ENCODE measurements at regions not wholly inside any gene's neighbourhood (a gene's known extent, or its start where the extent isn't known, plus 50 kb on each side); places are given as distances from the start of the nearest gene placed in this dataset.

DNA sequence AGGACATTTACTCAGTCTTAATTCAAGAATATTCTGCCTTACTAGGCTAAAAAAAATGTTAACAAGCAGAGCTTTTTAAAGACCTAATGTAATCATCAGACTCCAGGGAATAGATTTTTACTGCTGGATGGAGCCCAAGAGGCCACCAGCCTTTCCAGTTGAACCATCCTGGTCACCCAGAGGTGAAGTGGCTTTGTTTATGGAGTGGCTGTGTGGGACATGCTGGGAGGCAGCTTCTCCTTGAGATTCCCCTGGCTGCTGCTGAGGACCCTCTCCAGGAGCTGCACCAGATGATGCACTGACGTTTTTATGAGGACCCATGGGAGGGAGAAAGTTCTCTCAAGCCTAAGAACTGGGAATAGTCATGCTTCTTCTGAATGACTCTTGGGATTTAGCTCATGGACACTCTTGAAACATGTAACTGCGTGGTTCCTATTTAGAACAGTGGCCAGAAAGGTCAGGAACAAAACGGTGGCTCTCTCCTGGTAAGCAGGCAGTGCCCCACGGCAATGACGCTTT lies 205.9 kb upstream of the MIR17HG start:
- DNase-seq: no peak

GRCh38 chr13:91142572-91142971 lies 204.9 kb upstream of the MIR17HG start:
- DNase-seq: no peak

DNA sequence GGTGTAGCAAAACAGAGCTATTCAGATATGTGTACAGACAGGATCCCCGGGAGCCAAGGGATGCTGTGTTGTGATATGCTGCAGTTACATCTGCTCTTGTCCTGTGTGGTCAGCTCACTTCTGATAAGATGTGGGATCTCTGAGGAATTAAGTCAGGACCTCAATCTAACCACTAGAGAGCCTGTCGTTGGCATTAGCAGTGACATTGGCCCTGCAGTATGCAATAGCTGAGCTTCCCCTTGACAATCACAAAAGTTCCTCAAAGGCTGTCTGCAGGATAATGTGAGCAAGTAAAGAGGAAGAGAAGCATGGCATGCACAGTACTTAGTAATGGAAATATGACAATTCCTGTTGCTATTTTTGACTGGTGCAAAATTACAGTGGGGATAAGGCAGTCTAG lies 203.4 kb upstream of the MIR17HG start:
- DNase-seq: no peak

GRCh38 chr13:91144486-91144885 lies 203.0 kb upstream of the MIR17HG start:
- DNase-seq: no peak

GRCh38 chr13:91145571-91146205 lies 201.8 kb upstream of the MIR17HG start:
- DNase-seq: no peak

- DNase-seq: no peak
Observed at GRCh38 chr13:91146601-91147000, 200.9 kb upstream of the MIR17HG start.

- no peak for DNase-seq
Observed at GRCh38 chr13:91148098-91148497, 199.4 kb upstream of the MIR17HG start.

DNA sequence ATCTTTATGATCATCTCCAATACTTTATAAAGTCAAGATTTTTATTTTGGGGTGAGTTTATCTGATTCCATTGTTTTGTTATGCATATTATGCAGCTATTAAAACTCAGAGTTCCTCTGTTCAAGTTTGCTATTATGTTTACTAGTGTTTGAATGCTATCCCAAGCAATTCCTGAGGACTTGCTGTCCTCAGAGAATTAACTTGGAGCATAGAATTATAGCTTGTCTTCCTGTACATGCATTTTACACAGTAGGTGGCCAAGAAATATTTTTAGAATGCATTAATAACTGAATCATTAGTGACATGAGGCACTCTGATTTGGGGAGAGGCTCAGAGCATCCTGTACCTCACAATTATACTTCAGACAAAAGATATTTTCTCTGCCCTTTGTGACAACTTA lies 195.6 kb upstream of the MIR17HG start:
- no peak for DNase-seq

DNA sequence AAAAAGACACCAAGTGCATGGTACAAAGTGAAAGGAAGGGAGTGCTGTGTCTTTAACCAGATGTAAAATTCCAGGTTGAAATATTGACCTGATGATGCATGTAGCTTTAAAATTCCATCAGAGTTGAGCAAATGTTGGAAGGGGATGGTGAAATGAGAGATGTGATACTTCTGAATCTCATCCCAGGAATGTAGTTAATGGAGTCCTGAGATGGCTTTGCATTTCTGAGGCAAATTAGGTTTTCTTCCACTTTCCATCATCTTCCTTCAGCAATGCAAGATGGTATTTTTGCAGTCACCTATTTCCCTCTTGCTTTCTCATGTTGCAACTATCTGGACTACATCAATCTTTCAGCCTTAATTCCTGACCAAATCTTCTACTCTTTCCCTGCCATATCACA lies 194.1 kb upstream of the MIR17HG start:
- DNase-seq: no peak

GRCh38 chr13:91154558-91155353 lies 192.7 kb upstream of the MIR17HG start:
- no peak for DNase-seq

- DNase-seq: no peak
Observed at GRCh38 chr13:91155512-91156114, 191.9 kb upstream of the MIR17HG start.

DNA sequence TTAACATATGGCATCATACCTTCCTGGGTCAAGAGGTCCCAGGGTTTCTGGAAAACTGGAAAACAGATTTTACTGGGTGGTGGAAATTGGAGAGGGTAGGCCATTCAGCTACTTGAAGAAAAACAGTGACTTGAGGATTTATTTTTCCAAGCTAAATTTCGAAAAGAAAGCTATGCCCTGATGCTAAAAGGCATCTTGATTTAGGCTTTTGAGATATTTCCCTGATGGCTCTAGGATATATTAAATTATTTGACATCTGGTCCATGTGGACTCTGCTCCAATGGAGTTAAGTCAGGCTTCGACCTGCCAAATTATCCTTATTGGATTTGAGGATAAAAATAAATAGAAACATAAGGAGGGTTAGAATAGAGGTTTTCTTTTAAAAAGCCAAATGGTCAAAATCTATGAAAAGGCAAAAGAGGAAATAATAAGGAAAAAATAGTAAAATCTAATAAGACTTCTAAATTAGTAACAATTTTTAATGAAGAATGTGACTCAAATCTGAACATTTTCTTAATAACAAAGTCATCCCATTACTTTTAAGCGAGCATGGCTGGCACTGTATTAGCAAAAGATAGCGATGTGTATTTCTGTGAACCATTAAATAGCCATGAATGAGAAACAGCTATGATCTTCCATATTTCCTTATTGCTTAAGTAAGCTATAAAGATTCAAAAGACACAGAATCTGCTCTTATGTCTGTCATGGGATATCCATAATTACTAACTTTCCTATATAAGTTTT lies 190.0 kb upstream of the MIR17HG start:
- DNase-seq: no peak

DNA sequence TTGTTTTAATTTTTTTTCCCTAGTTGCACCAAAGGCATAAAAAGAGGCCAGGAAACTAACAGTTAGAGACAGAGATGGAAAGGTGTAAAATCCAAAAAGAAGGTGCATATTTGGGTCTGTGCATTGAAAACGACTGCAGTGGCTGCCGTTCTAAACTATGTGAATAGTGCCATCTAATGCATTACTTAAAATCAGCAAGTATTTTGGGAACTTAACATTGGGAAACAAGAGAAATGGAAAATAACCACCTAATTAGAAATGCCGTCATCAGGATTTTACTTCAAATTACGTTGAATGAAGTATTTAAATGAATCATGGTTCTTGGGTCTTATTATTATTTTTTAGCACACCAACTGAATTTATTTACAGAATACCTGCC lies 189.5 kb upstream of the MIR17HG start:
- no peak for DNase-seq

- DNase-seq: no peak
Observed at GRCh38 chr13:91162180-91162579, 185.3 kb upstream of the MIR17HG start.

DNA sequence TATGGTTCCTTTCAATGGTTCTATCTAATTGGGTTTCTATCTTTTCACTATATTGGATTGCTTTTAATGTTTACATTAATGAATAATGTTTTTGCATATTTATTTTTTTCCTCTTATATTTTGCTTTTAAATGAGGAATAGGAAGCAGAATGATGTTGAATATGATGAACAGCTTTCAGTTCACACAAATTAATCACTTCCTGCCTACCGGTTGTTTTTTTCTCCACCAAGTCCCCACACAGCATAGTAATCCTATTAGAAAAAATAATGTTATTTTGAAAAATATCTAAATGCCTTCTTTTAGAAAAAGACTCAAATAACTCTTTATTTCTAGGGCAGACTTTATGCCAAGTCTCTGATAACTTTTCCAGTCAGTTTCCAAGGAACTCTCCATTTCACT lies 184.9 kb upstream of the MIR17HG start:
- no peak for DNase-seq

DNA sequence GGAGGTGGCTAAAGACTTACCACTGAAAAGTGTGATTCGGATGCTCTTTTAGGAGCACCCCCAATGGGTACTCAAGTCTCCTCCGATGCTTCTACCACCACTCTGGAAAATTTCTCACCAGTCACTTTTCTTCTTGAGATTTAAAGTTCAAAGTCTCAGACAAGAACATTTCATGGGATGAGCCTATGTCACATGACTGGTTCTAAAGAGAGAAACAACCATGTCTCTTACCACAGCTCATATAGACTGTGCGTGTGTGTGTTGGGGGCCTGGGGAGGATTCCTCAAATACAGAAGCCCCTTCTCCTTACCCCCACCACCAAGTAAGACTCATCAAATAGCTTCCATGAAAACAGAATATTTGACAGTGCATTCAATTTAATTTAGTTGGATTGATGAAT lies 181.7 kb upstream of the MIR17HG start:
- DNase-seq: no peak

- no peak for DNase-seq
Observed at GRCh38 chr13:91166714-91167511, 180.6 kb upstream of the MIR17HG start.

GRCh38 chr13:91167706-91168385 lies 179.6 kb upstream of the MIR17HG start:
- no peak for DNase-seq

DNA sequence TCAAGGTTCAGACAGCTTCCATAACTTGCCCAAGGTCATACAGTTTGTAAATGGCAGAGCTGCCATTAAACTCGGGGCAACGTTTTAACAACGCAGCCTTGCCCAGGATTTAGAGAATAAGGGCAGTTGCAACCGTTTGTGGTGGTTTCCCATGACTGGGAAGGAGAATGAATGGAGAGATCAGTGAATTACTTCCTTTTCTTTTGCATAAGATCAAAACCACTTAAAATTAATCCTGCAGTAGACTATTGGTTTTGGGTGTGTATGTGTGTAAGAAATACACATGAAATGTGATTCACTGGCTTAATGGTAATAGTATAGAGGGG lies 179.1 kb upstream of the MIR17HG start:
- DNase-seq: no peak

GRCh38 chr13:91169321-91170050 lies 178.0 kb upstream of the MIR17HG start:
- DNase-seq: no peak

- DNase-seq: no peak
Observed at GRCh38 chr13:91172160-91172559, 175.3 kb upstream of the MIR17HG start.

Data from CD4-positive, alpha-beta T cell treated with Interleukin-6 for 4 hours (primary cell).